HUES48 (cell line): ENCODE measurements at regions not wholly inside any gene's neighbourhood (a gene's known extent, or its start where the extent isn't known, plus 50 kb on each side); places are given as distances from the start of the nearest gene placed in this dataset.

Source experiments
- H3K27ac ChIP-seq: one replicate; pipeline ENCODE4 v1.7.0; 2013; ENCODE audit warnings: low read depth, low read length, inconsistent platforms
- H3K27me3 ChIP-seq: 2 replicates; pipeline ENCODE4 v1.6.1; 2013; ENCODE audit warnings: mild to moderate bottlenecking, low read length; ENCODE audit not compliant: control insufficient read depth, insufficient read depth
- H3K36me3 ChIP-seq: 2 replicates; pipeline ENCODE4 v1.6.1; 2013; ENCODE audit warnings: low read length; ENCODE audit not compliant: control insufficient read depth, insufficient read depth
- H3K4me1 ChIP-seq: 2 replicates; pipeline ENCODE4 v1.6.1; 2013; ENCODE audit warnings: mild to moderate bottlenecking, low read length; ENCODE audit not compliant: control insufficient read depth, insufficient read depth
- H3K4me3 ChIP-seq: 2 replicates; pipeline ENCODE4 v1.5.1; 2013; ENCODE audit warnings: mild to moderate bottlenecking, low read depth, low read length
- H3K9ac ChIP-seq: 2 replicates; pipeline ENCODE4 v1.6.1; 2013; ENCODE audit warnings: mild to moderate bottlenecking, low read depth, low read length, moderate library complexity
- H3K9me3 ChIP-seq: 2 replicates; pipeline ENCODE4 v1.6.1; 2013; ENCODE audit warnings: low read length; ENCODE audit not compliant: control insufficient read depth, insufficient read depth

- no peak overlapping the region for H3K4me3 ChIP-seq
- no peaks in the 10 kb centered on the region for H3K9me3 ChIP-seq
- H3K4me1 ChIP-seq, result peaks cover 10% of the 10 kb centered on the region
- no peak overlapping the region for H3K27ac ChIP-seq
- H3K36me3 ChIP-seq, result no peaks in the 10 kb centered on the region
- H3K27me3 ChIP-seq, result no peaks in the 10 kb centered on the region
- no peak overlapping the region for H3K9ac ChIP-seq
Measured at GRCh38 chr10:106500041-106500924, 664.2 kb downstream of the SORCS1 start.

- H3K27ac ChIP-seq, result no peak overlapping the region
- no peaks in the 10 kb centered on the region for H3K27me3 ChIP-seq
- H3K9me3 ChIP-seq, result no peaks in the 10 kb centered on the region
- no peaks in the 10 kb centered on the region for H3K36me3 ChIP-seq
- no peak overlapping the region for H3K9ac ChIP-seq
- peaks cover 10% of the 10 kb centered on the region for H3K4me1 ChIP-seq
- H3K4me3 ChIP-seq, result no peak overlapping the region
Measured at GRCh38 chr10:106499448-106499847, 665.1 kb downstream of the SORCS1 start.

- Histone ChIP-seq H3K27ac (no peak overlapping the region), H3K4me1 (peaks cover 10% of the 10 kb centered on the region), H3K36me3 (no peaks in the 10 kb centered on the region), H3K9ac (no peak overlapping the region), H3K27me3 (no peaks in the 10 kb centered on the region), H3K9me3 (no peaks in the 10 kb centered on the region), H3K4me3 (no peak overlapping the region)
Measured at GRCh38 chr10:106498675-106499074, 665.8 kb downstream of the SORCS1 start.

- no peak overlapping the region for H3K4me3 ChIP-seq
- no peak overlapping the region for H3K27ac ChIP-seq
- H3K9ac ChIP-seq, result no peak overlapping the region
- no peaks in the 10 kb centered on the region for H3K27me3 ChIP-seq
- peaks cover 3% of the 10 kb centered on the region; the same call in 1 of the 2 replicates for H3K9me3 ChIP-seq
- H3K4me1 ChIP-seq, result peaks cover 8% of the 10 kb centered on the region
- no peaks in the 10 kb centered on the region for H3K36me3 ChIP-seq
Measured at GRCh38 chr10:106495931-106496330, 668.6 kb downstream of the SORCS1 start.

GRCh38 chr10:106493751-106494150 lies 670.8 kb downstream of the SORCS1 start:
- no peak overlapping the region for H3K27ac ChIP-seq
- H3K9ac ChIP-seq, result no peak overlapping the region
- peaks cover 6% of the 10 kb centered on the region; the same call in 1 of the 2 replicates for H3K9me3 ChIP-seq
- no peak overlapping the region for H3K4me3 ChIP-seq
- H3K27me3 ChIP-seq, result no peaks in the 10 kb centered on the region
- H3K36me3 ChIP-seq, result no peaks in the 10 kb centered on the region
- H3K4me1 ChIP-seq, result no peaks in the 10 kb centered on the region

GRCh38 chr10:106493226-106493625 lies 671.3 kb downstream of the SORCS1 start:
- Histone ChIP-seq H3K4me1 (no peaks in the 10 kb centered on the region), H3K9me3 (peaks cover 6% of the 10 kb centered on the region; the same call in 1 of the 2 replicates), H3K9ac (no peak overlapping the region), H3K27ac (no peak overlapping the region), H3K36me3 (no peaks in the 10 kb centered on the region), H3K4me3 (no peak overlapping the region), H3K27me3 (no peaks in the 10 kb centered on the region)

- Histone ChIP-seq H3K4me1 (no peaks in the 10 kb centered on the region), H3K27ac (no peak overlapping the region), H3K27me3 (no peaks in the 10 kb centered on the region), H3K4me3 (no peak overlapping the region), H3K36me3 (no peaks in the 10 kb centered on the region), H3K9me3 (peaks cover 6% of the 10 kb centered on the region; the same call in 1 of the 2 replicates), H3K9ac (no peak overlapping the region)
Measured at GRCh38 chr10:106487726-106488125, 676.8 kb downstream of the SORCS1 start.

- H3K4me1 ChIP-seq, result no peaks in the 10 kb centered on the region
- no peaks in the 10 kb centered on the region for H3K9me3 ChIP-seq
- H3K27me3 ChIP-seq, result no peaks in the 10 kb centered on the region
- no peaks in the 10 kb centered on the region for H3K36me3 ChIP-seq
- no peak overlapping the region for H3K9ac ChIP-seq
- H3K27ac ChIP-seq, result no peak overlapping the region
- H3K4me3 ChIP-seq, result no peak overlapping the region
Measured at GRCh38 chr10:106481598-106482275, 682.8 kb downstream of the SORCS1 start.

- Histone ChIP-seq H3K27ac (no peak overlapping the region), H3K4me3 (no peak overlapping the region), H3K27me3 (no peaks in the 10 kb centered on the region), H3K9ac (no peak overlapping the region), H3K4me1 (no peaks in the 10 kb centered on the region), H3K9me3 (no peaks in the 10 kb centered on the region), H3K36me3 (no peaks in the 10 kb centered on the region)
Measured at GRCh38 chr10:106479636-106480035, 684.9 kb downstream of the SORCS1 start.

GRCh38 chr10:106474876-106475275 lies 689.6 kb downstream of the SORCS1 start:
- no peak overlapping the region for H3K27ac ChIP-seq
- no peaks in the 10 kb centered on the region for H3K4me1 ChIP-seq
- H3K36me3 ChIP-seq, result no peaks in the 10 kb centered on the region
- H3K9ac ChIP-seq, result no peak overlapping the region
- H3K9me3 ChIP-seq, result no peaks in the 10 kb centered on the region
- H3K27me3 ChIP-seq, result no peaks in the 10 kb centered on the region
- H3K4me3 ChIP-seq, result no peak overlapping the region

- no peaks in the 10 kb centered on the region for H3K4me1 ChIP-seq
- no peaks in the 10 kb centered on the region for H3K9me3 ChIP-seq
- no peak overlapping the region for H3K9ac ChIP-seq
- H3K27ac ChIP-seq, result no peak overlapping the region
- no peaks in the 10 kb centered on the region for H3K27me3 ChIP-seq
- no peak overlapping the region for H3K4me3 ChIP-seq
- no peaks in the 10 kb centered on the region for H3K36me3 ChIP-seq
Measured at GRCh38 chr10:106473129-106473685, 691.3 kb downstream of the SORCS1 start.
